Eye (tissue), 1 donor: ENCODE measurements at regions not wholly inside any gene's neighbourhood (a gene's known extent, or its start where the extent isn't known, plus 50 kb on each side); places are given as distances from the start of the nearest gene placed in this dataset.
"Not testable (repeated sequence)": the region's sequence is repeated elsewhere in the genome, so short reads cannot be mapped to it uniquely, and the experiment has no call there.

Experiments
- DNase-seq: peaks from one replicate; pipeline ENCODE4 v3.0.0-alpha.2; 2015

DNA sequence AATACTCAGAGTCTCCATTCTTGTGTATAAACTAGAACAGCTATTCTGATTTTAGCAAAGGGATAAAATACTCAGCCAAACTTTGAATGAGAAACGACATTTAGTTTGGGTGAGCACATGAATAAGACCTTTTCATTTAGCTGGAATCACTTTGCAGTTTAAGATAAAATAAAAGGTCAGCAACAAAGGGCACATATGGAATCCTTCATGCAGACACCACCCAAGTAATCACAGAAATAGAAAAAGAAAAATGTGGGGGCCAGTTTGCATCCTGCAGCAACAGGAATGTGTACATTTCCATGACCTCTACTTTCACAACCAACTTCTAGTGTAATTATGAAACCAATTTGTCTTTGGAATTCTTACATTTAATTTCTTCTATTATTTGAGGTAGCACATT, 1637.4 kb downstream of the PCDH9 start:
- DNase-seq: no peak

DNA sequence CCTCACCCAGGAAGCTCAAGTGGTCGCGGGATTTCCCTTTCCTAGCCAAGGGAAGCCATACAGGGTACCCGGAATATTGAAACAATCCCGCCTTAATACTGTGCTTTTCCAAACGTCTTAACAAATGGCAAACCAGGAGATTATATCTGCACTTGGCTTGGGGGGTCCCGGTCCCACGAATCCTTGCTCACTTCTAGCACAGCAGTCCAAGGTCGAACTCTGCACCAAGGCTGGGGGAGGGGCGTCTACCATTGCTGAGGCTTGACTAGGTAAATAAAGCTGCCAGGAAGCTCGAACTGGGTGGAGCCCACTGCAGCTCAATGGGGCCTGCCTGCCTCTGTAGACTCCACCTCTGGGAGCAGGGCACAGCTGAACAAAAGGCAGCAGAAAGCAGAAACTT, 1644.8 kb downstream of the PCDH9 start:
- no peak for DNase-seq

DNA sequence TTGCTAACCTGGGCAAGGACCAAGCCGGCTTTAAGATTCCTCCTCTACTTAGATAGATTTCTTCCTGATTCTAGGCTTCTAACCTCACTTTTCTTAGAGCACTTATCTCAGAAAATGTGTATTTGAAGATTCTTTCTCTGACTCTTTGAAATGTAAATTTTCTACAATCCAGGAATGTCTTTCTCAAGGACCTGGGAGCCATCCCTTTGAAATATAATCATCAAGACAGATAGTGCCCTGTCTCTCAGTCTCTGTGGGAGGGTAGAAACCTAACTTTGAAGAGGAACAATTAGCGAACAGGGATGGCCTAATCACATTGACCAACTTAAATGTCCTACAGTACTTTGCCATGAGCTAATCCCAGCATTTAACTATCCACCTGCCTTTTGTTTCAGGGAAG, 1646.0 kb downstream of the PCDH9 start:
- DNase-seq: no peak

DNA sequence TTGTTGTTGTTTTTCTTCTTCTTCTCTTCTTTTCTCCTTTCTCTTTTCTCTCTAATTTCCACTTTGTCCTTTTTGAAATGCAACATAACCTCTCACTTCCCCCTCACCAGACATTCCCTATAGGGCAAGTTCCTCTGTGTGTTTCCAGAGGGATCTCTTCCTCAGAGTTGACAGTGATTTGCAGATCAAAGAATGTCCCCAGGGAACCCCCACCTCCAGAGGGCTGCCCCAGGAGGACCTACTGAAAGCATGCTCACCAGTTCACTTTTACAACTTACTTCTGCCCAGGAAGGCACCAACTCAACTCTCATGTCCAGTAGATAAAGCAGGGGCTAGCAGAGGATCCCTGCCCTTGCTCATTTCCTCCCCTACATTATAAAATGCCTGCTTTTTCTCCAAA, 1648.0 kb downstream of the PCDH9 start:
- no peak for DNase-seq

DNA sequence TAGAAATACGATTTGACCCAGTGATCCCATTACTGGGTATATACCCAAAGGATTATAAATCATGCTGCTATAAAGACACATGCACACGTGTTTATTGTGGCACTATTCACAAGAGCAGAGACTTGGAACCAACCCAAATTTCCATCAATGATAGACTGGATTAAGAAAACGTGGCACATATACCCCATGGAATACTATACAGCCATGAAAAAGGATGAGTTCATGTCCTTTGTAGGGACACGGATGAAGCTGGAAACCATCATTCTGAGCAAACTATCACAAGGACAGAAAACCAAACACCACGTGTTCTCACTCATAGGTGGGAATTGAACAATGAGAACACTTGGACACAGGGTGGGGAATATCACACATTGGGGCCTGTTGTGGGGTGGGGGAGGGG, 1665.6 kb downstream of the PCDH9 start:
- DNase-seq: not testable (repeated sequence)

DNA sequence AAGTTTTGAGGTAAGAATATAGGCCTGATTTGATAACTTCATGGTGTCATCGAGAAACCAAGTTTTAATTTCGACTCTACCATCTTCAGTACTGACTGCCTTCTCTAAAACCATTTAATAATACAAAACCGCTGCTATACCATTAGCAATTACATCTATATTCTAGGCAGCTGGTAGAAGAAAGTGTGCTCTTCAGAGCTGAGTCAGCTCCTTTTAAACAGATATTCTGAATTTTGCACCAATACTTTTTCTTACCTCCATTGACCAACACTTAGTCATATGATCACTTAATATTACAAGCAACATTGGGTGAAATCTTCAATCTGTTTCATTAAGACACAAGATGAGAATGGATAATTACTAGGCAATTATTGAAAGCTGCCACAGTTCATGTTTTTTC, 1667.8 kb downstream of the PCDH9 start:
- no peak for DNase-seq

DNA sequence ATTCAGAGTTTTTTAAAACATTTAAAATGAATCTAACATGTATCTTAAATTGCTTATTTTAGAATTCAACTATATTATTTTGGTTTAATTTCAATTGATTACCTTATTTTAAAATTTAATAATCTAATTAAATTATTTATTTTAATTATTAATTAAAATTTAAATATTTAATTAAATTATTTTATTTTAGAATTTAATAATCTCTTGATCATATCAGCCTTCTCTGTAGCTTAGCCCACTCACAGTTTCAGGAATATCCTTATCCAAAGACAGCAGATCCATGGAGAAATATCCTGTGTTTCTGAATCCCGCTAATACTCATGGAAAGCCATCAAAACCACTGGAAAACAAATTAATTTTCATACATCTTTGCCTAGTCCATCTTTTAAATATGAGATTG, 1669.2 kb downstream of the PCDH9 start:
- no peak for DNase-seq

DNA sequence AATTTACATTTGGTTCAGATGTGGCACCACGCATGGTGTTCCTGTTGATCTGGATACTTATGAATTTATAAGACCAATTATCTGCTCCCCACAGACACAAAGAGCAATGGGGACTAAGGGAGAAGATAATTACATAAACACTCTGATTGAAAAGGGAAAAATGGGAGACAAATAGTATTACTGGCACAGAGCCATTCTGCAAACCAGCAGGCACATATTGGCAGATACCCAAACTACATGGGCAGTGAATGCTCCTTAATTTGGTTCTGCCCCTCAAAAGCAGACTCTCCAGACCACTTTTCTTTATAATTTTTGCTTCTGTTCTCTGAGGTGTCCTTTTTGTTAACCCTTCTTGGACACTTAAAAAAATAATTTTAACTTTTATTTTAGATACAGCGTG, 1674.2 kb downstream of the PCDH9 start:
- DNase-seq: no peak

DNA sequence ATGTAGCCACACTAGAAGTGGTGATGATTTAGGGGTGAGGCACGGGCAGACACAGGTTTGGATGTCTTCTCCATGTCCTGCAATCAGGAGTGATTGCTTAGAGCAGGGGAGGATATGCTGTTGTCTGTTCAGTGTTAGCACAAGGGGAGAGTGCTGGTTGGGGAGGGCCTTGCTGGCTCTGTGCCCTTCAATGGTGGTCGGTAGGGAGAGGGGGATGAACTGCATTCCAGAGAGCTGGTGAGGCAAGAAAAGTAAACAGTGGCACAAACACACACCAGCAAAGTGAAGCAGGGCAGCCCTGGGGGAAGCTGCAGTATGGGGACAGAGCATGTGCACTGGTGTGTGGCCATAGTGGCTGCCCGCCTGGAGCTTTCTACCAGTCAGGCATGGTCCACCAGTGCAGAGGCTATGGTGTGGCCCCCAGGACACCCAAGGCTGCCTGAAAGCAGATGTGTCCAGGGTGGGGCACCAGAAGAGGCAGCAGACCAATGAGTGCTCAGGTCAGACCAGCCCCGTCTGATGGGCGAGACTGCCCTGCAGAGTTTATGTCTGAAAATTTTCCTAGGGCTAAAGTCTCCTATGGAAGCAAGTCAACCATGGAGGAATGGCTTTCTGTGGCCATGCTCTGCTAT, 1676.9 kb downstream of the PCDH9 start:
- no peak for DNase-seq

DNA sequence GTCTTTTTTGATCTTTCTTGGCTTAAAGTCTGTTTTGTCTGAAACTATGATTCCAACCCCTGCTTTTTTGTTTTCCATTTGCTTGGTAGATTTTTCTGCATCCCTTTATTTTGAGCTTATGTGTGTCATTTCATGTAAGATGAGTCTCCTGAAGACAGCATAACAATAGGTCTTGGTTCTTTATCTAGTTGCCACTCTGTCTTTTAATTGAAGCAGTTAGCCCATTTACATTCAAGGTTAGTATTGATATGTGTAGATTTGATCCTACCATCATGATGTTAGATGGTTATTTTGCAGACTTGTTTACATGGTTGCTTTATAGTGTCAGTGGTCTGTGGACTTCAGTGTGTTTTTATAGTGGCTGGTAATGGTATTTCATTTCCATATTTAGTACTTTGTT, 1678.9 kb downstream of the PCDH9 start:
- no peak for DNase-seq

DNA sequence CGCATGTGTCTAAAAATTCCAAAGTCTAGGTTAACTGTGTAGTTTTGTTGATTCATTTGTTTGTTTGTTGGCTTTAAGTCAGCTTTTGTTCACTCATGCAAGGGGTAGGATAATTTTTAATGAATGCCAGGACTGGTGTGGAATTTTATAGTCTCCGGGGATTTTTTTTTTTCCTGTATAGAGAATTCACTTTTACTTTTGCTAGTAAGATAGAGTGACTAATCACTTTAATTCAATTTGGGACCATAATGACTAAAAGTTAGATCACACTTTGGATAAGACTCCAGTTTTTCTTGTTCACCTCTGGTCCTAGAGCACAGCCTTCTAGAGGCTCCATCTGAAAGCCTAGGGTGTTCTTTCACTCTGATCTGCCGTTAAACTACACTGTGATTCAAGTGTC, 1690.0 kb downstream of the PCDH9 start:
- peak; percentile 8 for DNase-seq

DNA sequence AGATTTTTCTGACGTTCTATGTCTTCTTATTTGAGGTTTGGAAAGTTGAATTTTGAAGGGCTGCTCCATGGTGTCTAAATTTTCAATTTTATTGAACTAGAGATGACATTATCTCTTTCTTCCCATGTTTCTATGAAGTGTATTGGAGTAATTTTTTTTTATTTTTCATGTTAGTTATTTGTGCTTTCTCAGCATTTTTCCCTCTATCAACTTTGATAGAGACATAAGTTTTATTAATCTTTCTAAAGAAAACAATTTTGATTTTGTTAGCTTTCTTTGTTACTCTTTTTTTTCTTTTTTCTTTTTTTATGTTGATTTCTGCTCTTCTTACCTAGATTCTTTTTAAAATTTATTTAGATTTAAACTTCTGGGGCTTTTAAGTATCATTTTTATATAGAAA, 1694.8 kb downstream of the PCDH9 start:
- no peak for DNase-seq

DNA sequence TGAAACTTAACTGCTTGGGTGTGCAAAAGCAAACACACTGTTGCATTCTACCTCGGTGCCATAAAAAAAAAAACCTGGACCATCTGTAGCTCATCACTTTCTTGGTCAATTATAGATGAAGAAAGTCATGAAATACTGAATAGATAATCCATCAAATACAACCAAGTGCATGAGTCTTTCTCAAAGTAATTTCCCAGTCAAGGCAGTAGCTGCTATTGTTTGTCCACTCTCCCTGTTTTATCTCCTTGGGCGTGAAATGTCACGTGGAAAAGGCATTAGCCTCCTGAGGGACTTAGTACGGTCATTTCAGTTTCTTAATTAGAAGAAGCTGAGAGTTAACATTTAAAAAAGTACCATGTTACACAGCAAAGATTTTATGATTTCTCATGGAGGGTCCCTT, 1697.9 kb downstream of the PCDH9 start:
- no peak for DNase-seq

DNA sequence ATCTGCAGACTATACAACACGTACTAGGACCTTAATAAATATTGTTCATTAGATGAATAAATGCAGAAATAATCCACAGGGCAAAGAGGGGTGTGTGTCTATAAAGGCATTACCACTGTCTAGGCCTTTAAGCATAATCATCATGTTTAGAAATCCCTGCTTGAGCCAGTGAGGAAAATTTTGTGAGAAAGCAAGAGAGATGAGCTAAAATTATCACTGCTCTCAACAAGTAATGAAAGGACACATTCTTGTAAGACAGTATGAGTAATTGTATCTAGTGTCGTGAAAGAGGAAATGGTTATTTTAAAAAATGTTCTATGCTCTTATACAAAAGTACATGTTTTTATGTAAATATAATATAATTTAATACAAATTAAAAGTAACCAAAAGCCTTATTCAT, 1699.4 kb downstream of the PCDH9 start:
- no peak for DNase-seq

DNA sequence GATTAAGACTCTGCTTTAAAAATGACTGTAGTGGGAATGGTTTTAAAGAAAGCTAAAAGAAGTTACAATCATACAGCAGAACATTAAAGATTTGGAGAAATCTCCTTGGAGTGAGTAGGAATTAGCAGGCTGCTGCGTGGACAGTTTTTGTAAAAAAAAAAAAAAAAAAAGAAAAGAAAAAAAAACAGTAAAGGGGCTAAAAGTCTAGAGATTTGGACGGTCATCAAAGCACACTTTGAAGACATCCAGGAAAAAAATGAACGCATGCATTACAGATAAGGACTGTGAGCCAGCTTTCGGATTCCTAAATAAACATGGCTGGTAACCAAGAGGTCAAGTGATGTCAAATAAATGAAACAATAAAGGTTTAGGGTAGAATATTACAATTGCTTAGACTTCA, 1700.6 kb downstream of the PCDH9 start:
- DNase-seq: no peak

DNA sequence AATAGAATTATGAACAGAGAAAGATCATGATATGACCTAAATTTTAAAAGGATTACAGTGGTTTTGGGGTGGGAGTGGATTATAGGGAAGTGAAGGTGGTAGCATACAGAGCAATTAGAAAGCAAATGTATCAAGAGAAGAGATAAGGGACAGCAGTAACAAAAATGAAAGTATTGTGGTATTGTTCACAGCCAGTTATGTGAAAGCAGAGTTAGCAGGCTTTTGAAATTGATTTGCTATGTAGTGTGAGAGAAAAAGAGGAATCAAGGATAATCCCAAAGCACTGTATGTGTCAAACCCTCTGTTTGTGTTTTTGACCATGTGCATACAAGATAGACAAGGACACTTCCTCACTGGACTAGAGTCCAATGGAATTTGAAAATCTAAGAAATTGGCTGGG, 1721.4 kb downstream of the PCDH9 start:
- DNase-seq: no peak

DNA sequence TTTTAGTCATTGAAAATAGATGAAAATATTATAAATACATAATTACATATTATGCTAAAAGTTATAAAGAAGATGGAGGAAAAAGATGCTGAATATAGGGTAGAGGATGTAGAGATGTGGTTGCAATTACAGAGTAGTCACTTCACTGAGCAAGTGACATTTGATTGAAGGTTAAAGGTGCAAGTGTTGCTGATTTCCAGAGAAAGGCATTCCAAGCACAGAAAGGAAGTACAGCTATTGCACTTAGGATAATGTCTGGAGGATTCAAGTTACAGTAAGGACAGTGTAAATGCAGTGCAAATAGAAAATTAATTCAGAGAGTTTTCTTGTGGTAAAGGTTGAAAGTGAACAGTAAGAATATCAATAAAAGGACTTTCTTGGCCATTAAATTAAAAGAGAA, 1721.8 kb downstream of the PCDH9 start:
- no peak for DNase-seq

DNA sequence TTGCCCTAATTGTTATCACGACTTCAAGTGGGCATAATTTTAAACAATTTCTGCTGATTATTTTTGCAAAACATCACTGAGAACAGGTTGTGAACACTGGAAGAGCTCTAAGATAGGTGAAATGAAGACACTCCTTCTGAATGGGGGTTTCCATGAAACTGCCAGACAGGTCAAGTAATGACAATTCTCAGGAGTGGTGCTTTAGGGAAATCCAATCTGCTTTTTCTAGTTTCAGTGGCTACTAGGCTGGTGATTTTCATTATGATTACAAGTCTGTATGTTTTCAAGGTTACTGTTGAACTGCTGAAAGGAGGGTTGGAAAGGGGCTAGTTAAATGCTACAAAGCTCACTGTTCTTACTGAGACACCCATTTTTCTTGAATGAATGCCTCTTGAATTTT, 1724.2 kb downstream of the PCDH9 start:
- DNase-seq: no peak

DNA sequence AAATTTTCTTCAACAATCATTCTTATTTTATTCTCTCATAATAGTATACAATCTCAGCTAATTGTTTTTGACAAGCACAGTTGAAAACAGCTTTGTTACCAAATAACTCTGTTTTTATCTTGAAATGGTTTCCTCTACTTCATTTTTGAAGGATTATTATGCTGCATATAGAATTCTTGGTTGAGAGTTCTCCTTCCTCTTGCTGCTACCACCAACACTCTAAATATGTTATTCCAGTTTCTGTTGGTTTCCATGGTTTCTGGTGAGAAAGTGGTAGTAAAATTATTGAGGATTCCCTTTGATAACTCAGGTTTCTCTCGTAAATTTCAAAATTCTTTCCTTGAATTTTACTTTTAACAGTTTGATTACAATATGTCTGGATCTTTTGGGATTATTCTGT, 1725.9 kb downstream of the PCDH9 start:
- no peak for DNase-seq

DNA sequence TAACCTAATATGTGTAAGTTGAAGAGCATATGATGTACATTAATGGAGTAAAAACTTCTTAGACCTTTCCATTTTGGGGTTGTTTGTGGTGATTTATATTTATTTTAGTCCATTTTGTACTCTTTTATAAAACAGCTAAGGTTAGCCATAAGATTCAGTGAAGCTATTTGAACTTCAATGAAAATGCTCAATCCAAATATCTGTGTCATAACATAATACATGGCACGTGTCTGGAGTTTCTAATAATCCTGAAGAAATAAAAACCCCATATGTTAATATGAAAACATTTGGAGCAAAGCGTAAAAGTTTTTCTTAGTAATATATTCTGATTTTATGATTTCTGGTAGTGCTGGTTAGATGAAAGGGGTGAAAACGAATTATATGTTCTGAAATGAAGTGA, 1729.7 kb downstream of the PCDH9 start:
- no peak for DNase-seq

DNA sequence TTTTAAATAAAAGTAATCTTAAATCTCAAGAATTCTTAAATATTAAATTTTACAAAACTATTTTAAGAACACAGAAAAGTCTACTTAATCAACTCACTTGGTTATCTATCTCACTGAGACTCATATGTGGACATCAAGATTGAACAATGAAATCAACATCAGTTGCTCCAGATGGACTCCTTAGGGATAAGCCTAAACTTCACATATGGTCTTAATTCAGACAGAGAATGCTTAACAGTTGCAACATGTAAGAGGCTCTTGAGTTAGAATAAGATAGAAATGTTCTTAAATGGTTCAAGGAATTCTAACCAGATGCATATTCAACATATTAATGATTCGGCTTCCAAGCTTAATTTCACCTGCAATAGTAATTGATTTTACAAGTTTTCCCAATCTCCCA, 1730.9 kb downstream of the PCDH9 start:
- peak; percentile 5 for DNase-seq

DNA sequence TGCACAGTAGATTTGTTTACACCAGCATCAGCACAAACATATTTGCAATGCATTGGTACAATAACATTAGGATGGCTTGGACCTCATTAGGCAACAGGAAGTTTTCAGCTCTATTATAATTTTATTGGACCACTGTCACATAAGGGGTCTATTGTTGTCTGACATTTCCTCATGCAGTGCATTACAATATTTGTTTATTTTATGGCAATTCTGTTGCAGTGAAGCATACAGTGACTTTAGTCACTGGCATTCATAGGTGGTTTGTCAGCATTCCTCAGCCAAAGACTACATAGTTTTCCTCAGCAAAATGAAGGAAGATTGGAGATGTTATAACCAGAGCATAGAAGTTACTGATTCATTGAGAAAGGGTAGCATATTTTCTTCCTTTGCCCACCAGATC, 1732.9 kb downstream of the PCDH9 start:
- DNase-seq: no peak

DNA sequence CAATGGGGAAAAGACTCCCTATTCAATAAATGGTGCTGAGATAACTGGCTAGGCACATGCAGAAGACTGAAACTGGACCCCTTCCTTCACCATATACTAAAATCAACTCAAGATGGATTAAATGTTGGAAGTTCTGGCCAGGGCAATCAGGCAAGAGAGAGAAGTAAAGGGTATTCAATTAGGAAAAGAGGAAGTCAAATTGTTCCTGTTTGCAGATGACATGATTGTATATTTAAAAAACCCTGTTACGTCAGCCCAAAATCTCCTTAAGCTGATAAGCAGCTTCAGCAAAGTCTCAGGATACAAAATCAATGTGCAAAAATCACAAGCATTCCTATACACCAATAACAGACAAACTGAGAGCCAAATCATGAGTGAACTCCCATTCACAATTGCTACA, 1739.4 kb downstream of the PCDH9 start:
- not testable (repeated sequence) for DNase-seq

DNA sequence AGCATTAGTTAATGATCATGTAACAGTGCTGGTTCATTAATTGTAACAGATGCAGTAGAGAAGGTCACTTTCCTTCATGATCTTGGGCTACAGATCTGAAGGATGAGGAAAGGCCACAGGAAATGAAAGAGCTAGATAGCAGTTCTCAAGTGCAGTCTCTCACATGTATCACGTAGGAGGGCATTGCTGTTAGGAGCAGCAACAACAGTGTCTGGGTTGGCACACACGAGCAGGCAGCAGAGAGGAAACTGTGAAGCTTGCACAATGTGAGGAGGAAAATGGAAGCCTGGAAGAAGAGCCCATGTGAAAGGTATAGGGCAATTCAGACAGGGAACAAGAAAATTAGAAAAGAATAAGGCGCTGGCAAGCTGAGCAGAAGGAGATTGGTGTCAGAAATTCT, 1741.5 kb downstream of the PCDH9 start:
- DNase-seq: no peak

DNA sequence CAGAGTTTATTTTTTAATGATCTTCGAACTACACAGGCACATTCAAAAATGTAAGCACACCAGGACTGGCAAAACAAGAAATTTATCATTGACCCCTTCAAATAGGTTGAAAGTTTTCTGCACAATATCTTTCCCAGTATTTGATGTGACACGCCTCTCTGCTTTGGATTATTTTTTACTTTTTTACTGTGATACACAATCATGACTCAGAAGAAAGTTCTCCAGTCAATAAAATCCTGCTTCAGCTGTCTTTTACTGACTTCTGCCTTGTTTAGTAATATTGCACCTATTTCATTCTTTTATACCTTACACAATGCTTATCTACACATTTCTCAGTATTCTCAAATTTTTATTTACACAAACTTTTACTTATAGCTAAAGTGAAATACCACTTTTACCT, 1750.4 kb downstream of the PCDH9 start:
- DNase-seq: no peak

DNA sequence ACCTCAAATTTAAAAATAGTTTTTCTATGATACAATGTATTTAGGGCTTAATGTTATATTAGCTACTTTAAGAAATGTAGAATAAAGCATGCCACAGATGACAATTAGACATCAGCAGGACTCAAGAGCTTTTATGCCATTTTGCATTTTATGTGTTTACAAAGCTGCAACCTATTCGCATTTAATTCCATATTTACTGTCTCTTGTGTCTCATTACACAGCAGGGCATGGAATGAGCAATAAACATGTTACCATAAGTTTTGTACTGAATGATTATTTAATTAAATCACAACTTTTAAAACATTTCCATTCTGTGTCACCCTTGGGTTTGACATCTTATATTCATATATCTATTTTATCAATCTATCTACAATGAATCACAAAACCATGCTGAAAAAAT, 1756.9 kb downstream of the PCDH9 start:
- DNase-seq: no peak
